Liver (tissue), 8 donors: ENCODE measurements at regions not wholly inside any gene's neighbourhood (a gene's known extent, or its start where the extent isn't known, plus 50 kb on each side); places are given as distances from the start of the nearest gene placed in this dataset.

ENCODE experiments used
- DNase-seq: peaks from one replicate; pipeline ENCODE4 v3.0.0-alpha.2; 2017; ENCODE audit warnings: low spot score
- H3K27ac ChIP-seq, 2 donors: one replicate each; pipeline ENCODE4 v1.7.0; 2013; ENCODE audit warnings: inconsistent platforms in 2 of 2, low read length in 2 of 2, control low read depth in 1 of 2, low read depth in 1 of 2, mild to moderate bottlenecking in 1 of 2
- H3K27me3 ChIP-seq, 4 donors: one replicate each; pipeline versions ENCODE4 v1.6.1 to v1.7.0; 2013; ENCODE audit warnings: low read length in 3 of 4, inconsistent platforms in 1 of 4, mild to moderate bottlenecking in 1 of 4, moderate library complexity in 1 of 4; ENCODE audit not compliant: control insufficient read depth in 4 of 4, insufficient read depth in 4 of 4
- H3K36me3 ChIP-seq, 4 donors: one replicate each; pipeline versions ENCODE4 v1.6.1 to v1.7.0; 2013; ENCODE audit warnings: low read length in 3 of 4, mild to moderate bottlenecking in 3 of 4, low read depth in 1 of 4, moderate library complexity in 1 of 4; ENCODE audit not compliant: control insufficient read depth in 4 of 4, insufficient read depth in 3 of 4
- H3K4me1 ChIP-seq, 4 donors: one replicate each; pipeline versions ENCODE4 v1.6.1 to v1.7.0; 2013; ENCODE audit warnings: low read length in 3 of 4, mild to moderate bottlenecking in 3 of 4, moderate library complexity in 1 of 4; ENCODE audit not compliant: control insufficient read depth in 4 of 4, insufficient read depth in 4 of 4
- H3K4me3 ChIP-seq, 3 donors: one replicate each; pipeline versions ENCODE4 v1.6.1 to v1.7.0; 2013; ENCODE audit warnings: low read length in 3 of 3, control low read depth in 1 of 3, low read depth in 1 of 3, mild to moderate bottlenecking in 1 of 3
- H3K9ac ChIP-seq, 2 donors: one replicate each; pipeline ENCODE4 v1.7.0; 2013; ENCODE audit warnings: low read length in 2 of 2, mild to moderate bottlenecking in 2 of 2, moderate library complexity in 2 of 2, control low read depth in 1 of 2, low read depth in 1 of 2
- H3K9me3 ChIP-seq, 4 donors: one replicate each; pipeline versions ENCODE4 v1.6.1 to v1.7.0; 2013; ENCODE audit warnings: low read length in 3 of 4; ENCODE audit not compliant: control insufficient read depth in 4 of 4
- ATF3 ChIP-seq: IDR thresholded peaks from 2 replicates; pipeline ENCODE4 v1.6.1; 2016; ENCODE audit warnings: antibody characterized with exemption
- CTCF ChIP-seq: fragments of 150-350 bp; IDR thresholded peaks from 2 replicates; pipeline ENCODE4 v1.5.1; 2017; ENCODE audit warnings: improper control_type of control experiment, low read depth, low read length; ENCODE audit not compliant: missing input control
- EGR1 ChIP-seq, 2 donors: IDR thresholded peaks; 2 replicates each; pipeline ENCODE4 v1.6.1; 2016 to 2018; ENCODE audit warnings: antibody characterized with exemption in 2 of 2, low read depth in 2 of 2
- FOXA1 ChIP-seq: IDR thresholded peaks from 2 replicates; pipeline ENCODE4 v1.6.1; 2016; ENCODE audit warnings: antibody characterized with exemption
- FOXA2 ChIP-seq: IDR thresholded peaks from 2 replicates; pipeline ENCODE4 v1.6.1; 2016; ENCODE audit warnings: antibody characterized with exemption
- GABPA ChIP-seq, 2 donors: IDR thresholded peaks in 1 of 2; conservative IDR thresholded peaks in 1 of 2; 2 replicates each; pipeline ENCODE4 v1.6.1; 2016; ENCODE audit warnings: antibody characterized with exemption in 2 of 2, mild to moderate bottlenecking in 1 of 2, moderate library complexity in 1 of 2
- HNF4A ChIP-seq, 2 donors: conservative IDR thresholded peaks; 2 replicates each; pipeline ENCODE4 v1.6.1; 2016; ENCODE audit warnings: antibody characterized with exemption in 2 of 2, mild to moderate bottlenecking in 2 of 2
- HNF4G ChIP-seq: IDR thresholded peaks from 2 replicates; pipeline ENCODE4 v1.6.1; 2016; ENCODE audit warnings: antibody characterized with exemption
- JUND ChIP-seq, 2 donors: IDR thresholded peaks; 2 replicates each; pipeline ENCODE4 v1.6.1; 2016; ENCODE audit warnings: antibody characterized with exemption in 2 of 2
- MAX ChIP-seq: IDR thresholded peaks from 2 replicates; pipeline ENCODE4 v1.6.1; 2016; ENCODE audit warnings: antibody characterized with exemption
- NR2F2 ChIP-seq: IDR thresholded peaks from 2 replicates; pipeline ENCODE4 v1.6.1; 2016; ENCODE audit warnings: antibody characterized with exemption
- RAD21 ChIP-seq, 2 donors: IDR thresholded peaks; 2 replicates each; pipeline ENCODE4 v1.6.1; 2016; ENCODE audit warnings: antibody characterized with exemption in 2 of 2, mild to moderate bottlenecking in 2 of 2
- REST ChIP-seq: IDR thresholded peaks from 2 replicates; pipeline ENCODE4 v1.6.1; 2016; ENCODE audit warnings: antibody characterized with exemption, mild to moderate bottlenecking
- RXRA ChIP-seq, 2 donors: IDR thresholded peaks; 2 replicates each; pipeline ENCODE4 v1.6.1; 2017 to 2018; ENCODE audit warnings: antibody characterized with exemption in 2 of 2, mild to moderate bottlenecking in 1 of 2
- SP1 ChIP-seq: IDR thresholded peaks from 2 replicates; pipeline ENCODE4 v1.6.1; 2018; ENCODE audit warnings: antibody characterized with exemption, mild to moderate bottlenecking
- TAF1 ChIP-seq: conservative IDR thresholded peaks from 2 replicates; pipeline ENCODE4 v1.6.1; 2016; ENCODE audit warnings: antibody characterized with exemption, mild to moderate bottlenecking
- YY1 ChIP-seq: IDR thresholded peaks from 2 replicates; pipeline ENCODE4 v1.6.1; 2016; ENCODE audit warnings: antibody characterized with exemption, mild to moderate bottlenecking
- ZBTB33 ChIP-seq: IDR thresholded peaks from 2 replicates; pipeline ENCODE4 v1.6.1; 2016; ENCODE audit warnings: antibody characterized with exemption
- WGBS: extraction: QIAGEN DNeasy Blood & Tissue Kit; methylation state at CpG from one replicate; pipeline ENCODE4 v1.1.7; 2013; 5-methylcytosine and 5-hydroxymethylcytosine counted together
- donor health status: healthy.
- donor health status: healthy.
- donor health status: healthy.
- donor health status: healthy.
- donor health status: healthy.

- H3K4me3 ChIP-seq = no peak overlapping the region
- H3K4me1 ChIP-seq = no peaks in the 10 kb centered on the region
- H3K27ac ChIP-seq = no peak overlapping the region
- no peak for DNase-seq
- WGBS = 75% methylated on average over 2 of the region's 2 CpGs
- no peak overlapping the region for H3K9ac ChIP-seq
- no peak for TF ChIP-seq FOXA2
- no peaks in the 10 kb centered on the region for H3K9me3 ChIP-seq
- peaks cover 0 to 8% (median 0%) of the 10 kb centered on the region in 4 donors for H3K27me3 ChIP-seq
- H3K36me3 ChIP-seq = no peaks in the 10 kb centered on the region
Measured at GRCh38 chr18:25962919-25963318, 127.5 kb downstream of the SS18 start.

- TF ChIP-seq TAF1 = no peak
- no peak for TF ChIP-seq HNF4G
- TF ChIP-seq FOXA1 = no peak
- TF ChIP-seq ZBTB33 = no peak
- TF ChIP-seq REST = no peak
- no peak for TF ChIP-seq CTCF
- no peak for TF ChIP-seq NR2F2
- no peak for TF ChIP-seq MAX
- no peak for TF ChIP-seq GABPA (IDR thresholded peaks at IDR 0.05 in 1 of 2, conservative IDR thresholded peaks at IDR 0.05 in 1 of 2)
- TF ChIP-seq EGR1 (IDR thresholded peaks at IDR 0.05; ENCODE audit: low read depth in 2 of 2) = no peak
- TF ChIP-seq RAD21 (IDR thresholded peaks at IDR 0.05) = no peak
- no peak for TF ChIP-seq FOXA2
- no peak for TF ChIP-seq JUND (IDR thresholded peaks at IDR 0.05)
- TF ChIP-seq YY1 = no peak
- no peak for TF ChIP-seq RXRA (IDR thresholded peaks at IDR 0.05)
- TF ChIP-seq HNF4A (conservative IDR thresholded peaks at IDR 0.05) = no peak
- no peak for TF ChIP-seq SP1
- no peak for TF ChIP-seq ATF3
- Histone ChIP-seq H3K36me3 (no peaks in the 10 kb centered on the region), H3K4me1 (no peaks in the 10 kb centered on the region), H3K27ac (no peak overlapping the region), H3K9me3 (no peaks in the 10 kb centered on the region), H3K9ac (no peak overlapping the region), H3K27me3 (peaks cover 0 to 8% (median 0%) of the 10 kb centered on the region in 4 donors), H3K4me3 (no peak overlapping the region)
- WGBS = 84% methylated on average over 4 of the region's 4 CpGs
- DNase-seq = no peak
Measured at GRCh38 chr18:25962176-25962575, 128.2 kb downstream of the SS18 start.
